Lower lobe of right lung (tissue), 2 donors: ENCODE measurements at regions not wholly inside any gene's neighbourhood (a gene's known extent, or its start where the extent isn't known, plus 50 kb on each side); places are given as distances from the start of the nearest gene placed in this dataset.

Experiments
- ATAC-seq, 2 donors: fragments of 200-7000 bp; cut with Tn5 transposase; one replicate each; pipeline ENCODE4 v1.9.1; 2020 to 2022; ENCODE audit warnings: mild to moderate bottlenecking in 2 of 2, moderate library complexity in 2 of 2
- DNase-seq: peaks from one replicate; pipeline ENCODE4 v3.0.0-alpha.2; 2020
- H3K27ac ChIP-seq: fragments of 200-600 bp; one replicate; pipeline ENCODE4 v1.8.0; 2022
- H3K27me3 ChIP-seq: fragments of 200-600 bp; one replicate; pipeline ENCODE4 v1.8.0; 2022; ENCODE audit warnings: low read depth
- H3K36me3 ChIP-seq: fragments of 200-600 bp; one replicate; pipeline ENCODE4 v1.8.0; 2022; ENCODE audit warnings: mild to moderate bottlenecking
- H3K4me1 ChIP-seq: fragments of 200-600 bp; one replicate; pipeline ENCODE4 v1.8.0; 2022
- H3K4me3 ChIP-seq: fragments of 200-600 bp; one replicate; pipeline ENCODE4 v1.8.0; 2022; ENCODE audit warnings: mild to moderate bottlenecking
- H3K9me3 ChIP-seq: fragments of 200-600 bp; one replicate; pipeline ENCODE4 v1.8.0; 2022
- CTCF ChIP-seq: fragments of 200-600 bp; IDR thresholded peaks from one replicate; pipeline ENCODE4 v1.8.0; 2022; ENCODE audit warnings: antibody characterized with exemption, mild to moderate bottlenecking
- intact Hi-C: fragments of 100-400 bp; cut with DNase I; formaldehyde crosslinking; loops from one replicate; pipeline ENCODE4 v1.11.0; 2022
- donor health status: DM: no; HTN: yes; CAD: no; lungs with severe emphysema.

- no peak overlapping the region for H3K27ac ChIP-seq
- no peaks in the 10 kb centered on the region for H3K36me3 ChIP-seq
- no peak overlapping the region for H3K4me3 ChIP-seq
- no peak for TF ChIP-seq CTCF
- no peaks in the 10 kb centered on the region for H3K4me1 ChIP-seq
- no peak for ATAC-seq
- intact Hi-C loops, result no loop called here
- H3K27me3 ChIP-seq, result no peaks in the 10 kb centered on the region
- peaks cover 10% of the 10 kb centered on the region for H3K9me3 ChIP-seq
- no peak for DNase-seq
Measured at GRCh38 chr6:148055419-148055818, 287.2 kb upstream of the SASH1 start.

- peaks cover 12% of the 10 kb centered on the region for H3K9me3 ChIP-seq
- DNase-seq (no peak), ATAC-seq (no peak)
- H3K4me1 ChIP-seq, result no peaks in the 10 kb centered on the region
- no peaks in the 10 kb centered on the region for H3K27me3 ChIP-seq
- no peak overlapping the region for H3K4me3 ChIP-seq
- no peak overlapping the region for H3K27ac ChIP-seq
- TF ChIP-seq CTCF, result no peak
- H3K36me3 ChIP-seq, result no peaks in the 10 kb centered on the region
- intact Hi-C loops, result no loop called here
Measured at GRCh38 chr6:148059869-148060268, 282.8 kb upstream of the SASH1 start.

- no peak overlapping the region for H3K4me3 ChIP-seq
- peaks cover 11% of the 10 kb centered on the region for H3K9me3 ChIP-seq
- DNase-seq (no peak), ATAC-seq (no peak)
- H3K4me1 ChIP-seq, result no peaks in the 10 kb centered on the region
- H3K27me3 ChIP-seq, result no peaks in the 10 kb centered on the region
- intact Hi-C loops, result no loop called here
- H3K27ac ChIP-seq, result no peak overlapping the region
- TF ChIP-seq CTCF, result no peak
- H3K36me3 ChIP-seq, result no peaks in the 10 kb centered on the region
Measured at GRCh38 chr6:148064406-148065134, 278.1 kb upstream of the SASH1 start.

- H3K9me3 ChIP-seq, result no peaks in the 10 kb centered on the region
- H3K27me3 ChIP-seq, result no peaks in the 10 kb centered on the region
- ATAC-seq (no peak), DNase-seq (no peak)
- H3K4me1 ChIP-seq, result no peaks in the 10 kb centered on the region
- H3K36me3 ChIP-seq, result no peaks in the 10 kb centered on the region
- H3K27ac ChIP-seq, result no peak overlapping the region
- intact Hi-C loops, result no loop called here
- no peak overlapping the region for H3K4me3 ChIP-seq
- TF ChIP-seq CTCF, result no peak
Measured at GRCh38 chr6:148068437-148069061, 274.1 kb upstream of the SASH1 start.

- no peak for ATAC-seq
- H3K27ac ChIP-seq, result no peak overlapping the region
- intact Hi-C loops, result no loop called here
Measured at GRCh38 chr6:148069256-148069655, 273.4 kb upstream of the SASH1 start.

More at GRCh38 chr6:148069256-148069655, 273.4 kb upstream of the SASH1 start:
- H3K27me3 ChIP-seq, result no peaks in the 10 kb centered on the region
- no peak for TF ChIP-seq CTCF
- no peaks in the 10 kb centered on the region for H3K36me3 ChIP-seq
- DNase-seq, result no peak
- no peaks in the 10 kb centered on the region for H3K9me3 ChIP-seq
- H3K4me1 ChIP-seq, result no peaks in the 10 kb centered on the region
- no peak overlapping the region for H3K4me3 ChIP-seq
